Sigmoid colon (tissue), 6 donors: ENCODE measurements at regions not wholly inside any gene's neighbourhood (a gene's known extent, or its start where the extent isn't known, plus 50 kb on each side); places are given as distances from the start of the nearest gene placed in this dataset.

Experiments
- DNase-seq: peaks from one replicate; pipeline ENCODE4 v3.0.0-alpha.2; 2019
- H3K27ac ChIP-seq, 4 donors: fragments of 200-600 bp; sonication (generic); one replicate each; pipeline ENCODE4 v1.5.1; 2016 to 2019; ENCODE audit warnings: mild to moderate bottlenecking in 1 of 4
- H3K27me3 ChIP-seq, 3 donors: fragments of 200-600 bp; sonication (generic); one replicate each; pipeline ENCODE4 v1.5.1; 2019; ENCODE audit warnings: mild to moderate bottlenecking in 1 of 3
- H3K36me3 ChIP-seq, 4 donors: fragments of 200-600 bp; sonication (generic); one replicate each; pipeline ENCODE4 v1.5.1; 2016 to 2019
- H3K4me1 ChIP-seq, 4 donors: fragments of 200-600 bp; sonication (generic); one replicate each; pipeline ENCODE4 v1.5.1; 2017 to 2019
- H3K4me3 ChIP-seq, 4 donors: fragments of 200-600 bp; sonication (generic); one replicate each; pipeline ENCODE4 v1.5.1; 2017 to 2019; ENCODE audit warnings: mild to moderate bottlenecking in 2 of 4, moderate library complexity in 1 of 4
- H3K9me3 ChIP-seq, 4 donors: fragments of 200-600 bp in 3 of 4; sonication (generic) in 3 of 4; one replicate each; pipeline versions ENCODE4 v1.5.1 to v1.6.1; 2013 to 2019
- CTCF ChIP-seq, 4 experiments: fragments of 450-650 bp in 3 of 4; fragments of 200-600 bp in 1 of 4; IDR thresholded peaks; one replicate each; pipeline ENCODE4 v1.5.1; 2016 to 2019; ENCODE audit warnings: antibody characterized with exemption in 4 of 4, mild to moderate bottlenecking in 3 of 4, moderate library complexity in 2 of 4
- EP300 ChIP-seq, 4 donors: sonication (generic); formaldehyde crosslinking; IDR thresholded peaks; one replicate each; pipeline ENCODE4 v1.6.1; 2017; ENCODE audit warnings: antibody characterized with exemption in 4 of 4
- POLR2A ChIP-seq, 2 donors: fragments of 450-650 bp; IDR thresholded peaks; one replicate each; pipeline ENCODE4 v1.6.1; 2016; ENCODE audit warnings: antibody characterized with exemption in 2 of 2, mild to moderate bottlenecking in 2 of 2, moderate library complexity in 2 of 2
- POLR2AphosphoS5 ChIP-seq, 4 donors: sonication (generic); formaldehyde crosslinking; IDR thresholded peaks; one replicate each; pipeline ENCODE4 v1.6.1; 2017; ENCODE audit warnings: antibody characterized with exemption in 4 of 4
- WGBS, 2 donors: extraction: QIAGEN DNeasy Blood & Tissue Kit; methylation state at CpG; one replicate each; pipeline ENCODE4 v1.1.7; 2013; 5-methylcytosine and 5-hydroxymethylcytosine counted together
- intact Hi-C: fragments of 100-400 bp; cut with DNase I; formaldehyde crosslinking; loops from one replicate; pipeline ENCODE4 v1.15.1; 2023
- donor health status: healthy with polysubstance abuse.
- donor health status: healthy.

GRCh38 chr5:4335078-4335477 lies 739.4 kb downstream of the IRX1 start:
- no peak for DNase-seq
- intact Hi-C loops, result no loop called here
- H3K4me3 ChIP-seq, result no peak overlapping the region
- H3K9me3 ChIP-seq, result no peaks in the 10 kb centered on the region
- no peaks in the 10 kb centered on the region for H3K4me1 ChIP-seq
- no peak for TF ChIP-seq EP300 (IDR thresholded peaks at IDR 0.05)
- no peak for TF ChIP-seq CTCF (IDR thresholded peaks at IDR 0.05)
- TF ChIP-seq POLR2AphosphoS5 (IDR thresholded peaks at IDR 0.05), result no peak
- TF ChIP-seq POLR2A (IDR thresholded peaks at IDR 0.05), result no peak
- no peak overlapping the region for H3K27ac ChIP-seq
- H3K36me3 ChIP-seq, result no peaks in the 10 kb centered on the region
- no peaks in the 10 kb centered on the region for H3K27me3 ChIP-seq
- 61 to 77% methylated on average over 2 of the region's 2 CpGs for WGBS, 2 donors

DNA sequence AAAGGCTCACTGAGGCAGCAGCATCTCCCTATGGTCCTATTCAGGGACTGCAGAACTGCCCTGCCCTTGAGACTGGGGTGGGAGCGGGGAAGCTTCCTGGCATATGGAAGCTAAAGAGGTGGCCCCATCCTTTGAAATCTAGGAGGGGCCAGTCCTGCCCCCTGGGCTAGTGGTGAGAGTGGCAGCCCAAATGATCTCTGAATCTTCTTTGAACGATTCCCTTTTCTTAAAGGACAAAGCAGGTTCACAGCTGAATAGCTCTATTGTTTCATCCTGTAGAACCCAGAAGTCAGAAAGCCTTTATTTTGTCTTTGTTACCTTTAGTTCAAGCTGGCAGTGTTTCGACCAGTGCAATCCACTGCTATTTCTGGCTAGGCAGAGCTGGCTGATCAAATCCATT lies 741.9 kb downstream of the IRX1 start:
- H3K27ac ChIP-seq, result no peak overlapping the region
- no peaks in the 10 kb centered on the region for H3K4me1 ChIP-seq
- TF ChIP-seq CTCF (IDR thresholded peaks at IDR 0.05) (no peak), POLR2AphosphoS5 (IDR thresholded peaks at IDR 0.05) (no peak), EP300 (IDR thresholded peaks at IDR 0.05) (no peak), POLR2A (IDR thresholded peaks at IDR 0.05) (no peak)
- 61 to 77% methylated on average over 3 of the region's 3 CpGs for WGBS, 2 donors
- no peak overlapping the region for H3K4me3 ChIP-seq
- no peak for DNase-seq
- H3K36me3 ChIP-seq, result no peaks in the 10 kb centered on the region
- no peaks in the 10 kb centered on the region for H3K9me3 ChIP-seq
- intact Hi-C loops, result no loop called here
- no peaks in the 10 kb centered on the region for H3K27me3 ChIP-seq

GRCh38 chr5:4339949-4340348 lies 744.3 kb downstream of the IRX1 start:
- Histone ChIP-seq H3K27me3 (no peaks in the 10 kb centered on the region), H3K9me3 (peaks cover 0 to 6% (median 0%) of the 10 kb centered on the region in 4 donors), H3K4me3 (no peak overlapping the region), H3K27ac (no peak overlapping the region), H3K36me3 (no peaks in the 10 kb centered on the region), H3K4me1 (no peaks in the 10 kb centered on the region)
- WGBS, 2 donors, result 75 to 80% methylated on average over 9 of the region's 9 CpGs
- no peak for TF ChIP-seq CTCF (IDR thresholded peaks at IDR 0.05)
- no peak for TF ChIP-seq POLR2AphosphoS5 (IDR thresholded peaks at IDR 0.05)
- no peak for TF ChIP-seq POLR2A (IDR thresholded peaks at IDR 0.05)
- no peak for TF ChIP-seq EP300 (IDR thresholded peaks at IDR 0.05)
- DNase-seq, result no peak
- intact Hi-C loops, result no loop called here

DNA sequence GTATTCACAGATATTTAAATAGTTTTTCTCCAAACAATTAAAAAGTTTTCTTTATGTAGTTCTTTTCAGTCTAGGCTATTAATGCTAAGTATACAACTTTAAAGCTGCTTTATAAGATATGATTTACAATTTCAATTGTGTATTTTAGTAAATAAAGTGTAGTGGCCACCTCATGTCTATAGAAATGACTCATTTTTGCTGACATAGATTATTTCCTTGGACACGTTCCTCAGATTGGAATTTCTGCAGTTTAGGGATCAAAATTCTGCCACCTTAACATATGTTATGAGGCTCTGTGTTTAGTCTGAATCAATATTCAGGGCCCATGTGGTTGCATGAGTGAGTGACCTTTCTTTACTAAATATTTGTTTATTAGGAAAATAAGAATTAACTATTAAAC lies 750.2 kb downstream of the IRX1 start:
- no peaks in the 10 kb centered on the region for H3K27me3 ChIP-seq
- intact Hi-C loops, result no loop called here
- no peak overlapping the region for H3K4me3 ChIP-seq
- H3K27ac ChIP-seq, result no peak overlapping the region
- peaks cover 0 to 6% (median 0%) of the 10 kb centered on the region in 4 donors for H3K9me3 ChIP-seq
- no peak for TF ChIP-seq POLR2A (IDR thresholded peaks at IDR 0.05)
- TF ChIP-seq CTCF (IDR thresholded peaks at IDR 0.05), result no peak
- no peak for TF ChIP-seq POLR2AphosphoS5 (IDR thresholded peaks at IDR 0.05)
- TF ChIP-seq EP300 (IDR thresholded peaks at IDR 0.05), result no peak
- no peaks in the 10 kb centered on the region for H3K36me3 ChIP-seq
- WGBS, 2 donors, result 64 to 73% methylated on average over 1 of the region's 1 CpG
- H3K4me1 ChIP-seq, result no peaks in the 10 kb centered on the region
- no peak for DNase-seq

- DNase-seq, result no peak
- no peak overlapping the region for H3K27ac ChIP-seq
- H3K9me3 ChIP-seq, result peaks cover 0 to 3% (median 0%) of the 10 kb centered on the region in 4 donors
- 96 to 99% methylated on average over 3 of the region's 3 CpGs for WGBS, 2 donors
- H3K4me1 ChIP-seq, result no peaks in the 10 kb centered on the region
- TF ChIP-seq POLR2AphosphoS5 (IDR thresholded peaks at IDR 0.05), result no peak
- TF ChIP-seq CTCF (IDR thresholded peaks at IDR 0.05), result no peak
- TF ChIP-seq EP300 (IDR thresholded peaks at IDR 0.05), result no peak
- no peak for TF ChIP-seq POLR2A (IDR thresholded peaks at IDR 0.05)
- H3K36me3 ChIP-seq, result no peaks in the 10 kb centered on the region
- intact Hi-C loops, result no loop called here
- no peak overlapping the region for H3K4me3 ChIP-seq
- H3K27me3 ChIP-seq, result no peaks in the 10 kb centered on the region
Measured at GRCh38 chr5:4348423-4348822, 752.8 kb downstream of the IRX1 start.
